HUES64 (cell line): ENCODE measurements at regions not wholly inside any gene's neighbourhood (a gene's known extent, or its start where the extent isn't known, plus 50 kb on each side); places are given as distances from the start of the nearest gene placed in this dataset.
"Not testable (repeated sequence)": the region's sequence is repeated elsewhere in the genome, so short reads cannot be mapped to it uniquely, and the experiment has no call there.

ENCODE experiments used
- H3K27ac ChIP-seq: 2 replicates; pipeline ENCODE4 v1.7.0; 2013; ENCODE audit warnings: low read depth, low read length, inconsistent platforms
- H3K27me3 ChIP-seq: 2 replicates; pipeline ENCODE4 v1.6.1; 2013; ENCODE audit warnings: mild to moderate bottlenecking, low read length; ENCODE audit not compliant: insufficient read depth
- H3K36me3 ChIP-seq: 2 replicates; pipeline ENCODE4 v1.6.1; 2013; ENCODE audit warnings: mild to moderate bottlenecking, low read length; ENCODE audit not compliant: insufficient read depth
- H3K4me1 ChIP-seq: 2 replicates; pipeline ENCODE4 v1.6.1; 2013; ENCODE audit warnings: mild to moderate bottlenecking, low read length, moderate library complexity; ENCODE audit not compliant: insufficient read depth
- H3K4me3 ChIP-seq: 2 replicates; pipeline ENCODE4 v1.5.1; 2013; ENCODE audit warnings: mild to moderate bottlenecking, low read length, moderate library complexity
- H3K9ac ChIP-seq: 2 replicates; pipeline ENCODE4 v1.6.1; 2013; ENCODE audit warnings: mild to moderate bottlenecking, low read depth, low read length
- H3K9me3 ChIP-seq: 2 replicates; pipeline ENCODE4 v1.6.1; 2013; ENCODE audit warnings: low read depth, low read length; ENCODE audit not compliant: insufficient read depth
- WGBS: fragments of 150-250, 120-280 bp; methylation state at CpG from one replicate; pipeline ENCODE4 v1.1.7; 2013; ENCODE audit warnings: missing lambda C conversion rate; 5-methylcytosine and 5-hydroxymethylcytosine counted together

- Histone ChIP-seq H3K9me3 (no peaks in the 10 kb centered on the region), H3K27me3 (no peaks in the 10 kb centered on the region), H3K27ac (no peak overlapping the region), H3K4me1 (peaks cover 30% of the 10 kb centered on the region), H3K4me3 (no peak overlapping the region), H3K36me3 (no peaks in the 10 kb centered on the region), H3K9ac (no peak overlapping the region)
Measured at GRCh38 chr7:96789914-96790313, 80.3 kb upstream of the SEM1 start.

- WGBS, result 98% methylated on average over 2 of the region's 2 CpGs
- H3K9me3 ChIP-seq, result no peaks in the 10 kb centered on the region
- peaks cover 12% of the 10 kb centered on the region for H3K4me1 ChIP-seq
- no peaks in the 10 kb centered on the region for H3K36me3 ChIP-seq
- H3K27ac ChIP-seq, result no peak overlapping the region
- H3K27me3 ChIP-seq, result no peaks in the 10 kb centered on the region
- H3K4me3 ChIP-seq, result no peak overlapping the region
- no peak overlapping the region for H3K9ac ChIP-seq
Measured at GRCh38 chr7:96792115-96792514, 82.5 kb upstream of the SEM1 start.

GRCh38 chr7:96794063-96794462 is 84.4 kb upstream of the SEM1 start:
- Histone ChIP-seq H3K4me1 (no peaks in the 10 kb centered on the region), H3K27ac (no peak overlapping the region), H3K9ac (no peak overlapping the region), H3K4me3 (no peak overlapping the region), H3K27me3 (no peaks in the 10 kb centered on the region), H3K36me3 (no peaks in the 10 kb centered on the region), H3K9me3 (no peaks in the 10 kb centered on the region)
- WGBS, result 93% methylated on average over 2 of the region's 2 CpGs

GRCh38 chr7:96800122-96800521 is 90.5 kb upstream of the SEM1 start:
- H3K4me3 ChIP-seq, result no peak overlapping the region

GRCh38 chr7:96800824-96801223 is 91.2 kb upstream of the SEM1 start:
- Histone ChIP-seq H3K9me3 (no peaks in the 10 kb centered on the region), H3K4me3 (no peak overlapping the region), H3K4me1 (no peaks in the 10 kb centered on the region), H3K27me3 (no peaks in the 10 kb centered on the region), H3K9ac (no peak overlapping the region), H3K27ac (no peak overlapping the region), H3K36me3 (no peaks in the 10 kb centered on the region)
- 81% methylated on average over 1 of the region's 2 CpGs for WGBS

More at GRCh38 chr7:96800122-96800521, 90.5 kb upstream of the SEM1 start:
- Histone ChIP-seq H3K27me3 (no peaks in the 10 kb centered on the region), H3K27ac (no peak overlapping the region), H3K4me1 (no peaks in the 10 kb centered on the region), H3K9ac (no peak overlapping the region), H3K9me3 (no peaks in the 10 kb centered on the region), H3K36me3 (no peaks in the 10 kb centered on the region)
- 100% methylated on average over 3 of the region's 3 CpGs for WGBS

- WGBS, result 85% methylated on average over 1 of the region's 1 CpG
- Histone ChIP-seq H3K27me3 (no peaks in the 10 kb centered on the region), H3K36me3 (no peaks in the 10 kb centered on the region), H3K27ac (no peak overlapping the region), H3K4me3 (no peak overlapping the region), H3K9ac (no peak overlapping the region), H3K9me3 (no peaks in the 10 kb centered on the region), H3K4me1 (no peaks in the 10 kb centered on the region)
Measured at GRCh38 chr7:96819111-96819700, 109.6 kb upstream of the SEM1 start.

- H3K36me3 ChIP-seq, H3K27me3 ChIP-seq, H3K4me3 ChIP-seq, H3K9me3 ChIP-seq, H3K27ac ChIP-seq, H3K4me1 ChIP-seq, H3K9ac ChIP-seq: not testable (repeated sequence)
- 100% methylated on average over 1 of the region's 1 CpG for WGBS
Measured at GRCh38 chr7:96821131-96821530, 111.5 kb upstream of the SEM1 start.

- Histone ChIP-seq H3K36me3 (no peaks in the 10 kb centered on the region), H3K4me1 (no peaks in the 10 kb centered on the region), H3K27me3 (no peaks in the 10 kb centered on the region), H3K4me3 (no peak overlapping the region), H3K27ac (no peak overlapping the region), H3K9ac (no peak overlapping the region), H3K9me3 (no peaks in the 10 kb centered on the region)
- WGBS, result 80% methylated on average over 2 of the region's 2 CpGs
Measured at GRCh38 chr7:96822824-96823223, 113.2 kb upstream of the SEM1 start.

GRCh38 chr7:96823274-96823673 is 113.6 kb upstream of the SEM1 start:
- no peak overlapping the region for H3K4me3 ChIP-seq
- no peaks in the 10 kb centered on the region for H3K4me1 ChIP-seq
- no peak overlapping the region for H3K9ac ChIP-seq
- 91% methylated on average over 4 of the region's 4 CpGs for WGBS
- no peaks in the 10 kb centered on the region for H3K36me3 ChIP-seq
- H3K27ac ChIP-seq, result no peak overlapping the region
- no peaks in the 10 kb centered on the region for H3K9me3 ChIP-seq
- no peaks in the 10 kb centered on the region for H3K27me3 ChIP-seq

- no peak overlapping the region for H3K4me3 ChIP-seq
- no peaks in the 10 kb centered on the region for H3K4me1 ChIP-seq
- H3K9ac ChIP-seq, result no peak overlapping the region
- H3K27ac ChIP-seq, result no peak overlapping the region
- H3K27me3 ChIP-seq, result no peaks in the 10 kb centered on the region
- WGBS, result 94% methylated on average over 1 of the region's 1 CpG
- no peaks in the 10 kb centered on the region for H3K9me3 ChIP-seq
- no peaks in the 10 kb centered on the region for H3K36me3 ChIP-seq
Measured at GRCh38 chr7:96824686-96825085, 115.0 kb upstream of the SEM1 start.

GRCh38 chr7:96825285-96825684 is 115.6 kb upstream of the SEM1 start:
- H3K4me1 ChIP-seq, result no peaks in the 10 kb centered on the region
- H3K27ac ChIP-seq, result no peak overlapping the region
- H3K36me3 ChIP-seq, result no peaks in the 10 kb centered on the region
- no peak overlapping the region for H3K4me3 ChIP-seq
- no peaks in the 10 kb centered on the region for H3K9me3 ChIP-seq
- no peak overlapping the region for H3K9ac ChIP-seq
- 93% methylated on average over 2 of the region's 2 CpGs for WGBS
- no peaks in the 10 kb centered on the region for H3K27me3 ChIP-seq

- H3K27me3 ChIP-seq, result no peaks in the 10 kb centered on the region
- H3K4me1 ChIP-seq, result no peaks in the 10 kb centered on the region
- H3K9ac ChIP-seq, result no peak overlapping the region
- WGBS, result 84% methylated on average over 1 of the region's 1 CpG
- H3K36me3 ChIP-seq, result no peaks in the 10 kb centered on the region
- no peak overlapping the region for H3K27ac ChIP-seq
- no peaks in the 10 kb centered on the region for H3K9me3 ChIP-seq
- H3K4me3 ChIP-seq, result no peak overlapping the region
Measured at GRCh38 chr7:96826089-96826488, 116.4 kb upstream of the SEM1 start.
